ENCODE measurements at regions not wholly inside any gene's neighbourhood (a gene's known extent, or its start where the extent isn't known, plus 50 kb on each side); places are given as distances from the start of the nearest gene placed in this dataset. TPM values are rescaled to one million over a fixed set of nuclear protein-coding genes. Genes with fewer than 3 reads are reported as not detected.

GRCh38 chr15:96274698-96275097, 55.8 kb upstream of the NR2F2 start:
- no peak for DNase-seq (ENCODE audit: low spot score)

GRCh38 chr15:96276438-96277210, 53.9 kb upstream of the NR2F2 start:
- DNase-seq (ENCODE audit: low spot score) = no peak

Small RNAs in the stretch of these regions (small RNA-seq; reads per million reads assigned to genes)
- gene AC012409.4 = not detected
- 5.9 reads per million, percentile 84 among the genes with 10 or more reads in this experiment for gene RNU2-3P
